GM12891 (cell line): ENCODE measurements at regions not wholly inside any gene's neighbourhood (a gene's known extent, or its start where the extent isn't known, plus 50 kb on each side); places are given as distances from the start of the nearest gene placed in this dataset.
A peak's percentile ranks its signal among the peaks of the same experiment; 100 is the strongest.

Experiments used
- DNase-seq: peaks from one replicate; pipeline ENCODE4 v3.0.0; 2011; ENCODE audit warnings: low spot score; ENCODE audit not compliant: insufficient read length
- FAIRE-seq: peaks from 2 replicates; lab custom pipeline; 2011; peaks lifted over from hg19 to GRCh38; lab: Jason Lieb, UNC
- PAX5 ChIP-seq: IDR thresholded peaks from 2 replicates; pipeline ENCODE4 v1.6.1; 2011; ENCODE audit warnings: low read length, moderate library complexity, mild to moderate bottlenecking; ENCODE audit not compliant: insufficient read depth, severe bottlenecking
- POLR2A ChIP-seq: IDR thresholded peaks from 2 replicates; pipeline ENCODE4 v1.6.1; 2011; ENCODE audit warnings: low read depth, low read length, control low read depth
- POLR2AphosphoS5 ChIP-seq: IDR thresholded peaks from 2 replicates; pipeline ENCODE4 v1.6.1; 2011; ENCODE audit warnings: low read depth, low read length, control low read depth
- POU2F2 ChIP-seq: IDR thresholded peaks from 2 replicates; pipeline ENCODE4 v1.6.1; 2011; ENCODE audit warnings: low read depth, mild to moderate bottlenecking, control low read depth, low read length, moderate library complexity
- SPI1 ChIP-seq: IDR thresholded peaks from 2 replicates; pipeline ENCODE4 v1.6.1; 2011; ENCODE audit warnings: low read depth, low read length, control low read depth
- TAF1 ChIP-seq: IDR thresholded peaks from 2 replicates; pipeline ENCODE4 v1.6.1; 2011; ENCODE audit warnings: low read depth, low read length, control low read depth

DNA sequence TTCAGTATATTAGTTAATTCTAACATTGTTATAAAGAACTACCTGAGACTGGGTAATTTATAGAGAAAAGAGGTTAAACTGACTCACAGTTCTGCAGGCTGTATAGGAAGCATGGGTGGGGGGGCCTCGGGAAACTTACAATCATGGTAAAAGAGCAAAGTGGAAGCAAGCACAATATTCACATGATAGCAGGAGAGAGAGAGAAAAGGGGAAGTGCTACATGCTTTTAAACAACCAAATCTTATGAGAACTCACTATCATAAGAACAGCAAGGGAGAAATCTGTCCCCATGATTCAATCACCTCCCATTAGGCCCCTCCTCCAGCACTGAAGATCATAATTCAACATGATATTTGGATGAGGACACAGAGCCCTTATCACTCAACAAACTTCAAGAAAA, 324.9 kb downstream of the ZNF608 start:
- no peak for FAIRE-seq
- no peak for DNase-seq
- TF ChIP-seq SPI1, result peak; percentile 73
- no peak for TF ChIP-seq POLR2AphosphoS5
- TF ChIP-seq PAX5, result no peak

DNA sequence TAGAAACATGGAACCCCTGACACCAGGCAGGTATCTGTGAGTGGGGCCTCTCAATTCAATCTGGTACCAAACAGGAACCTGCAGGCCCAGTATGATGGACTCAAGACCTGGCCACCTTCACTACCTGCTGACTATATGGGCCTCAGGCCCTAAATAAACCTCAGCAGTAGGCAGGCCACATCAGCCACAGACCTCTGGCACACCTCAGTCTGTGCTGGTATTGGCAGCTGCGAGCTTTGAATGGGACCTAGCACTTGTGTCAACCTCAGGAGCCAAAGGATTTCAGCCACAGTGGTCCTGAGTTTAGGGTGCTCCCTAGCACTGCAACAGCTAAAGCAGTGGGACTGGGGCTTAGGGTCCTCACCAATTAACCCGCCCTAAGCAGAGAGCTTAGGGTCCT, 325.5 kb downstream of the ZNF608 start:
- TF ChIP-seq POLR2AphosphoS5 (no peak), TAF1 (no peak)
- FAIRE-seq (no peak), DNase-seq (no peak)

DNA sequence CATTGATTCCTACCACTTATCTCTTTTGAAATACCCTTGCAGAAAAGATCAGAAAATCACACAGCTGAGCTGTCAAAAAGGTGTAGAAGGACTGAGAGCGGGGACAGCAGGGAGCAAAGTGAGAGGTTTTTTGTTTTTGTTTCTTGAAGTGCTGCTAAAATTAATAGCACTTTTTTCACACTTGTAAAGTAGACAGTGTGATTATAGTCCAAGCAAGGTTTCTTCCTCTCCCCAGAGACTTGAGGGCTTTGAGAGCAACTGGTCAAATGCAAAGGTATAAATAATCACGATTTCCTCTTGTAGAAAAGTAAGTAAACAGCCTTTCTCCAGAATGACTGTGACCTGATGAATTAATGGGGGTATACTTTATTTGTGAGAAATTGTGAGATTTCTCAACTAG, 326.9 kb downstream of the ZNF608 start:
- DNase-seq (no peak), FAIRE-seq (no peak)
- TF ChIP-seq PAX5 (no peak), TAF1 (no peak), POU2F2 (no peak), SPI1 (no peak), POLR2A (no peak), POLR2AphosphoS5 (no peak)

- TF ChIP-seq TAF1, result no peak
- TF ChIP-seq POLR2A, result no peak
- TF ChIP-seq SPI1, result no peak
- TF ChIP-seq POLR2AphosphoS5, result no peak
- TF ChIP-seq PAX5, result no peak
- no peak for TF ChIP-seq POU2F2
- FAIRE-seq (no peak), DNase-seq (no peak)
Observed at GRCh38 chr5:124418390-124418789, 328.0 kb downstream of the ZNF608 start.

- TF ChIP-seq TAF1 (no peak), SPI1 (no peak), POLR2AphosphoS5 (no peak), POLR2A (no peak), POU2F2 (no peak), PAX5 (no peak)
- DNase-seq (no peak), FAIRE-seq (no peak)
Observed at GRCh38 chr5:124417196-124417595, 329.2 kb downstream of the ZNF608 start.

DNA sequence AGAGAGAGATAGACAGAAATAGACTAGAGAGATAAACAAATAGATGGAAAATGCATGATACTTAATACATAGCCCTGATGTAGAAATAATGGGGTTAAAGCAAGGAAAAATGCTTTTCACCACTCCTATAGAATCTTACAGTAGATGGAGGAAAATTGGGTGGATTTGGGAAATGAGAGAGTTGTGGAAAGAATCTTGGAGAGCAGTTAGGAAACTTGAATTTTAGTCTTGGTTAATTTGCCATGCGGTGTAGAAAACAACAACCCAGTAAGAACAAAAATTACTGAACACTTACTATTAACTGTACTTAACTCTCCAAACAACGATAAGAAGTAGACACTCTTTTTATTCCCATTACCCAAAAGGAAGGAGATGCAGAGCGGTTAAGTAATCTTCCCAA, 329.8 kb downstream of the ZNF608 start:
- TF ChIP-seq TAF1 (no peak), PAX5 (no peak), POLR2AphosphoS5 (no peak), POU2F2 (no peak), SPI1 (no peak), POLR2A (no peak)
- DNase-seq, result no peak
- no peak for FAIRE-seq

GRCh38 chr5:124414973-124415372, 331.5 kb downstream of the ZNF608 start:
- DNase-seq, result no peak
- TF ChIP-seq POU2F2 (no peak), POLR2AphosphoS5 (no peak), POLR2A (no peak), TAF1 (no peak), PAX5 (no peak), SPI1 (no peak)
- FAIRE-seq, result no peak

- DNase-seq, result no peak
- FAIRE-seq, result no peak
- TF ChIP-seq POLR2AphosphoS5 (no peak), POLR2A (no peak), TAF1 (no peak), SPI1 (peak; percentile 94), POU2F2 (peak; percentile 74; the same call in 1 of the 2 replicates), PAX5 (no peak)
Observed at GRCh38 chr5:124410539-124411488, 335.6 kb downstream of the ZNF608 start.

- DNase-seq, result no peak
- no peak for FAIRE-seq
- TF ChIP-seq PAX5, result no peak
- no peak for TF ChIP-seq POU2F2
- no peak for TF ChIP-seq TAF1
- TF ChIP-seq POLR2AphosphoS5, result no peak
- TF ChIP-seq POLR2A, result no peak
- TF ChIP-seq SPI1, result no peak
Observed at GRCh38 chr5:124408738-124409453, 337.5 kb downstream of the ZNF608 start.

DNA sequence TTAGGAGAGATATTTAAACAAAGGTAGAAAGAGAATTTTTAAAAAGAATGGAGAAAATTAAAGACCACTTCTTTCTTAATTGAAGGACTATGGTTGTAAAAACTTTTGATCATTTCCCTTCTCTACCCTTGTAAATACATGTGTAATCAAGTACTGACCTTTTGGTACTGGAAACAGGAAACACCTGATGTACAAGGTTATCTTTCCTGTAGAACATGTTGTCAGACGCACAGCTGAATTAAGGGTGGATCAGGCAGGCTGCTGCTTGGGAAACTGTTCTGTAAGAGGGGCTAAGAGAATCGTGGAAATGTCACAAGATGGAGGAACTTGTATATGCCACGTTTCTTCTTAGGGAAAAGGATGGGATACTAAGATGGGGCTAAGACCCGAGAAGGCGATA, 341.6 kb downstream of the ZNF608 start:
- no peak for FAIRE-seq
- TF ChIP-seq POLR2A (no peak), POU2F2 (no peak), PAX5 (no peak), TAF1 (no peak), SPI1 (no peak), POLR2AphosphoS5 (no peak)
- DNase-seq, result no peak
